GM12878 (cell line): ENCODE measurements at regions not wholly inside any gene's neighbourhood (a gene's known extent, or its start where the extent isn't known, plus 50 kb on each side); places are given as distances from the start of the nearest gene placed in this dataset.

Source experiments
- ATAC-seq: fragments of 200-7000 bp; cut with Tn5 transposase; 3 replicates; pipeline ENCODE4 v1.9.1; 2020; ENCODE audit warnings: mild to moderate bottlenecking, moderate library complexity
- BruUV-seq: library from RNA; stranded (reverse); fragments of 400-500 nt; replicated peaks from 2 replicates; lab custom pipeline; 2021; lab: Mats Ljungman, UMichigan
- CTCF ChIA-PET: fragments of 300-600 bp; sonication (Branson Sonifier 250); formaldehyde crosslinking; extraction: SDS; loops from one replicate; lab custom pipeline; 2021; ENCODE audit warnings: inconsistent platforms; lab: Yijun Ruan, JAX
- POLR2A ChIA-PET: fragments of 350-600 bp; formaldehyde crosslinking; extraction: SDS; loops from one replicate; lab custom pipeline; 2021; ENCODE audit warnings: inconsistent platforms; lab: Charles Lee
- RAD21 ChIA-PET: fragments of 300-600 bp; sonication (Branson Sonifier 250); formaldehyde crosslinking; loops from one replicate; lab custom pipeline; 2023; ENCODE audit warnings: antibody characterized with exemption; ENCODE audit not compliant: unreplicated experiment; lab: Charles Lee
- SMC1A ChIA-PET: fragments of 300-600 bp; sonication (Branson Sonifier 250); formaldehyde crosslinking; loops from one replicate; lab custom pipeline; 2023; ENCODE audit not compliant: unreplicated experiment, uncharacterized antibody; lab: Charles Lee
- DNase-seq: peaks from one replicate; pipeline ENCODE4 v3.0.0-alpha.2; 2011; ENCODE audit warnings: low read depth, low spot score
- FAIRE-seq: peaks from 3 replicates; lab custom pipeline; 2011; peaks lifted over from hg19 to GRCh38; lab: Jason Lieb, UNC
- H2AFZ ChIP-seq: 2 replicates; pipeline ENCODE4 v1.6.0; 2011; ENCODE audit warnings: low read depth, low read length, control low read depth; ENCODE audit not compliant: control insufficient read depth
- H3K27ac ChIP-seq: 2 replicates; pipeline ENCODE4 v1.5.1; 2011; ENCODE audit warnings: control low read depth; ENCODE audit not compliant: control insufficient read depth, insufficient read depth
- H3K27me3 ChIP-seq, 2 experiments: replicated peaks in 1 of 2; 2 replicates each; pipeline versions ENCODE4 v1.6.0 to v1.6.1; 2011; ENCODE audit warnings: low read length in 1 of 2; ENCODE audit not compliant: control insufficient read depth in 2 of 2, insufficient read depth in 2 of 2
- H3K36me3 ChIP-seq, 2 experiments: 2 replicates each; pipeline ENCODE4 v1.5.1; 2011; ENCODE audit warnings: low read length in 1 of 2; ENCODE audit not compliant: control insufficient read depth in 2 of 2, insufficient read depth in 2 of 2
- H3K4me1 ChIP-seq: 2 replicates; pipeline ENCODE4 v1.6.1; 2011; ENCODE audit warnings: mild to moderate bottlenecking, low read length, moderate library complexity, mixed read lengths; ENCODE audit not compliant: control insufficient read depth, insufficient read depth
- H3K4me2 ChIP-seq: 2 replicates; pipeline ENCODE4 v1.6.0; 2011; ENCODE audit warnings: control low read depth; ENCODE audit not compliant: control insufficient read depth, insufficient read depth
- H3K4me3 ChIP-seq: fragments of 200-600 bp; sonication (generic); 2 replicates; pipeline ENCODE4 v1.5.1; 2016
- H3K79me2 ChIP-seq: 2 replicates; pipeline ENCODE4 v1.6.0; 2011; ENCODE audit warnings: low read length; ENCODE audit not compliant: control insufficient read depth, insufficient read depth
- H3K9ac ChIP-seq: 2 replicates; pipeline ENCODE4 v1.8.0; 2011; ENCODE audit warnings: low read length, control low read depth, mixed read lengths; ENCODE audit not compliant: control insufficient read depth, insufficient read depth
- H3K9me3 ChIP-seq: replicated peaks from 3 replicates; pipeline ENCODE4 v1.5.1; 2011; ENCODE audit warnings: mild to moderate bottlenecking, low read length; ENCODE audit not compliant: control insufficient read depth, insufficient read depth
- H4K20me1 ChIP-seq: 2 replicates; pipeline ENCODE4 v1.6.0; 2011; ENCODE audit not compliant: control insufficient read depth, insufficient read depth
- BCL3 ChIP-seq: IDR thresholded peaks from 2 replicates; pipeline ENCODE4 v1.6.1; 2011; ENCODE audit warnings: borderline replicate concordance, low read depth, mild to moderate bottlenecking, moderate library complexity, low read length; ENCODE audit not compliant: insufficient read depth, poor library complexity, severe bottlenecking
- DPF2 ChIP-seq: fragments of 450-650 bp; IDR thresholded peaks from 2 replicates; pipeline ENCODE4 v1.6.1; 2017; ENCODE audit warnings: mild to moderate bottlenecking
- EP300 ChIP-seq, 2 experiments: fragments of 150-350 bp in 1 of 2; IDR thresholded peaks; 2 replicates each; pipeline ENCODE4 v1.6.1; 2011 to 2012; ENCODE audit warnings: low read depth in 2 of 2, low read length in 2 of 2, borderline replicate concordance in 1 of 2, improper control_type of control experiment in 1 of 2, inconsistent platforms in 1 of 2; ENCODE audit not compliant: control insufficient read depth in 1 of 2
- FOXM1 ChIP-seq: IDR thresholded peaks from 2 replicates; pipeline ENCODE4 v1.6.1; 2012; ENCODE audit warnings: low read depth, mild to moderate bottlenecking, inconsistent platforms, low read length, moderate library complexity
- IRF3 ChIP-seq: fragments of 450-650 bp; IDR thresholded peaks from 2 replicates; pipeline ENCODE4 v1.6.1; 2014; ENCODE audit warnings: mild to moderate bottlenecking
- IRF4 ChIP-seq: IDR thresholded peaks from 2 replicates; pipeline ENCODE4 v1.6.1; 2011; ENCODE audit warnings: low read depth, low read length
- LARP7 ChIP-seq: fragments of 450-650 bp; IDR thresholded peaks from 2 replicates; pipeline ENCODE4 v1.6.1; 2017; ENCODE audit warnings: mild to moderate bottlenecking
- RBBP5 ChIP-seq: fragments of 200-600 bp; sonication (generic); conservative IDR thresholded peaks from 2 replicates; pipeline ENCODE4 v1.6.1; 2016
- REST ChIP-seq: IDR thresholded peaks from 2 replicates; pipeline ENCODE4 v1.6.1; 2012; ENCODE audit warnings: mild to moderate bottlenecking, low read depth, low read length
- SMARCA5 ChIP-seq: fragments of 450-650 bp; IDR thresholded peaks from 2 replicates; pipeline ENCODE4 v1.6.1; 2017; ENCODE audit warnings: mild to moderate bottlenecking
- SUZ12 ChIP-seq: fragments of 200-600 bp; sonication (generic); IDR thresholded peaks from one replicate; pipeline ENCODE4 v1.6.1; 2018; ENCODE audit warnings: antibody characterized with exemption, mild to moderate bottlenecking; ENCODE audit not compliant: unreplicated experiment
- YBX1 ChIP-seq: fragments of 450-650 bp; IDR thresholded peaks from 2 replicates; pipeline ENCODE4 v1.6.1; 2016; ENCODE audit warnings: antibody characterized with exemption
- WGBS: methylation state at CpG from one replicate; pipeline ENCODE4 v1.1.6; 2016; ENCODE audit warnings: low lambda C conversion rate; ENCODE audit not compliant: insufficient replicate concordance, insufficient coverage; ENCODE audit errors: missing lambda C conversion rate; 5-methylcytosine and 5-hydroxymethylcytosine counted together
- in situ Hi-C: fragments of 300-500 bp; cut with MboI; formaldehyde crosslinking; loops from 9 replicates; pipeline ENCODE4 v1.14.3; 2018; ENCODE audit warnings: mixed read lengths
- intact Hi-C: fragments of 100-400 bp; cut with micrococcal nuclease; formaldehyde crosslinking; loops from one replicate; pipeline ENCODE4 v1.14.2; 2022; ENCODE audit not compliant: unreplicated experiment

GRCh38 chr1:37239225-37239740 is 205.0 kb upstream of the GRIK3 start:
- ChIA-PET SMC1A (no interaction called here), POLR2A (no interaction called here), RAD21 (no interaction called here), CTCF (no interaction called here)
- Histone ChIP-seq H3K4me2 (no peak overlapping the region), H3K36me3 (no peaks in the 10 kb centered on the region), H3K9me3 (no peaks in the 10 kb centered on the region), H3K27me3 (peaks cover 2 to 4% of the 10 kb centered on the region in 2 experiments; a peak in 2 of 4 replicates), H3K27ac (no peak overlapping the region), H4K20me1 (no peaks in the 10 kb centered on the region; the same call in 1 of the 2 replicates), H3K4me1 (0 out of 2 replicates have a peak, but pooled peaks cover 3% of the 10 kb centered on the region), H3K79me2 (no peaks in the 10 kb centered on the region), H3K9ac (no peak overlapping the region), H2AFZ (no peak overlapping the region), H3K4me3 (no peak overlapping the region)
- WGBS = 29% methylated on average over 4 of the region's 4 CpGs
- DNase-seq (no peak), ATAC-seq (no peak), FAIRE-seq (no peak)
- no TSS peak for BruUV-seq
- intact Hi-C loops (no loop called here), in situ Hi-C loops (no loop called here)
- TF ChIP-seq RBBP5 = no peak
- no peak for TF ChIP-seq DPF2
- TF ChIP-seq LARP7 = no peak
- no peak for TF ChIP-seq FOXM1

- H3K36me3 ChIP-seq = no peaks in the 10 kb centered on the region
- 48% methylated on average over 15 of the region's 15 CpGs for WGBS
- no peak for DNase-seq
- no peak overlapping the region for H3K9ac ChIP-seq
- POLR2A ChIA-PET = no interaction called here
- TF ChIP-seq SMARCA5 (no peak), IRF3 (no peak), BCL3 (no peak), EP300 (IDR thresholded peaks at IDR 0.05; ENCODE audit: borderline replicate concordance in 1 of 2, control insufficient read depth in 1 of 2, low read depth in 2 of 2, low read length in 2 of 2) (no peak), YBX1 (no peak), REST (no peak), SUZ12 (no peak), IRF4 (no peak)
- TF ChIP-seq, all 136 proteins: peak for 0
- no peaks in the 10 kb centered on the region for H3K9me3 ChIP-seq
- intact Hi-C loops (no loop called here), in situ Hi-C loops (no loop called here)
- H3K4me3 ChIP-seq = no peak overlapping the region
- H3K27ac ChIP-seq = no peak overlapping the region
- no peak for FAIRE-seq
- no peaks in the 10 kb centered on the region for H4K20me1 ChIP-seq
- no peak overlapping the region for H2AFZ ChIP-seq
- no peak overlapping the region for H3K4me2 ChIP-seq
- ChIA-PET SMC1A (no interaction called here), RAD21 (no interaction called here), CTCF (no interaction called here)
- H3K79me2 ChIP-seq = no peaks in the 10 kb centered on the region
- ATAC-seq = no peak
- no TSS peak for BruUV-seq
- peaks cover 2% of the 10 kb centered on the region in 2 experiments; a peak in 2 of 4 replicates for H3K27me3 ChIP-seq
- 0 out of 2 replicates have a peak, but pooled peaks cover 3% of the 10 kb centered on the region for H3K4me1 ChIP-seq
Observed at GRCh38 chr1:37240897-37241296, 206.6 kb upstream of the GRIK3 start.
